Stimulated activated CD8-positive, alpha-beta memory T cell treated with anti-CD3 and anti-CD28 coated beads, Interleukin-4, amount 100 ng/mL, for 48 hours (primary cell): ENCODE measurements at regions not wholly inside any gene's neighbourhood (a gene's known extent, or its start where the extent isn't known, plus 50 kb on each side); places are given as distances from the start of the nearest gene placed in this dataset.
"Not testable (repeated sequence)": the region's sequence is repeated elsewhere in the genome, so short reads cannot be mapped to it uniquely, and the experiment has no call there.

ENCODE experiments used
- DNase-seq: peaks from one replicate; pipeline ENCODE4 v3.0.0-alpha.2; 2020

DNA sequence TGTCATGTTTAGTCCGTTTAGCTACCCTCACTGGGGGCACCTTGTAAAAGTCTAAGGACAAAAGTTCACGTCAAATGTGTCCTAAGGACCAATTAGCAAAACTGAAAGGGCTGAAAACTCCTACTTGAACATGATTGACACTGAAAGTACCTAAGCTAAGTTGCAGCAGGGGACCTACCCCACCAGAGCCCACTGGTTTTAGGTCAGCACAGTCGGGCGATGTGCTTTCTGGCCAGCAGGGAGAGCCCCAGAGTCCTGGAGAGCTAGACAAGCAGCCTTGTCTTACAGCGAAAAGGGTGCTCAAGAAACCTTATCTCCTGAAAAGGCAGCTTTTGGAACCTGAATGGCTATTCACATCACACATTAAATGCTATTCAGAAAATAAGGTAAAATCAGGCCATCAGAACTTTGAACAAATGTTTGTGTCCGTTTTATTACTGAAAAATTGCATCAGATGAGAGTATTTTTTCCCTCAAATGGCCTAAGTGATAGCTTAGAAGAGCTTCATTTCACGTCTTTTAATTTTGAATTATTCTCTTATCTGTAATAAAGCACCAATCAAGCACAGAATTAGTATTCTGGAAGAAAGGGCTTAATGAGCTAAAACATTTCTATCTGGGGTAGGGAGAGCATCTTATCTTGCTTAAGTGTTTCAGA lies 52.2 kb upstream of the MKI67 start:
- peak; percentile 66 for DNase-seq

DNA sequence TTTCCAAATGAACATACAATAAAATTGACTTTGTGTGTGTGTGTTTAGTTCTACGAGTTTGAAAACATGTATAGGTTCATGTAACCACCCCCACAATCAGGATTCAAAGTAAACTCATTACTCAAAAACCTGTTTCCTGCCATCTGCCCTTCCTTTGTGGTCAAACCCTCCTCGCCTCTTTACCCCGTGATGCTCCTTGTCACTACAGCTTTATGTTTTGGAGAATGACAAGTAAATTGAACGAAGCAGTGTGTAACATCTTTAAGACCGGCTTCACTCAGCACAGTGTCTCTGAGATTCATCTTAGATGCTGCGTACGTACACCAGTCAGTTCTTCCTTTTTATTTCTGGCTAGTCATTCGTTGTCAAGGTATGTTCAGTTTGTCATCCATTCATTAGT lies 54.6 kb upstream of the MKI67 start:
- DNase-seq, result peak; percentile 38

- DNase-seq, result no peak
Measured at GRCh38 chr10:128185627-128186026, 59.4 kb upstream of the MKI67 start.

DNA sequence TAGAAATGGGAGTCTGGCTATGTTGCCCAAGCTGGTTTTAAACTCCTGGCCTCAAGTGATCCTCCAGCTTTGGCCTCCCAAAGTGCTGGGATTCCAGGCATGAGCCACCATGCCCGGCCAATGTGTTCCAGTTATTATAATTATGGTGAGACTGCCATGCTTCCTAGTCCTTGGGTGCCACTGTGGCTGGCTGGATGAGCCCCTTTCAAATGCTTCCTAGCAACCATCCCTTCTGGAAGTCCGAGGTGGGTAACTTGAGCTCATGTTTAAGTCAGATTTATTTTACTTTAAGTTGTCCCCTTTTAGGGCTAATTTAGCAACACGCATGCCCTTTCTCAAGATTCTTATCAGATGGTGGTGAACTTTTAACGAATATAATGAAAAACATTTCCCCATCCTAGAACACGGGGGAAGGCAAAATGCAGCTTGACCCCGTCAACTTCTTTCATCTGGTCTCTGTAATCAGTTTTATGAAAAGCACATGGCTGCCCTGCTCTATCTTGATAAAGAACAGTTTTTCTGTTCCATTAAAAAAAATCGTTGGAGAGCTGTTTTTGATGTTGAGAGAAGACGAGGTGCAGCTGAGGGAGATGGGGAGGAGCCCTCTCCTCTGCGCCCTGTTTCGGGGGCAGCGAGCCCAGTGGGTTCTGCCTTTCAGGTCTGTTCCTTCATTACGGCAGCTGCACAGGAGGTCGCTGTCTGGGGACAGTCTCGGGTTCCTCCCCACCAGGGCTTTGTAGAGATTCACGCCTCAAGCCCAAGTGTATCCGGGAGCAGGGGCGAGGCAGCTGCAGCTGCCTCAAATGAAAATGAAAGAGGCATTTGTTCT lies 61.0 kb upstream of the MKI67 start:
- peak; percentile 46 for DNase-seq

- no peak for DNase-seq
Measured at GRCh38 chr10:128187788-128188185, 61.6 kb upstream of the MKI67 start.

GRCh38 chr10:128189176-128189575 lies 63.0 kb upstream of the MKI67 start:
- DNase-seq, result no peak

- DNase-seq, result no peak
Measured at GRCh38 chr10:128191847-128192246, 65.6 kb upstream of the MKI67 start.

- not testable (repeated sequence) for DNase-seq
Measured at GRCh38 chr10:128201826-128202225, 75.6 kb upstream of the MKI67 start.

DNA sequence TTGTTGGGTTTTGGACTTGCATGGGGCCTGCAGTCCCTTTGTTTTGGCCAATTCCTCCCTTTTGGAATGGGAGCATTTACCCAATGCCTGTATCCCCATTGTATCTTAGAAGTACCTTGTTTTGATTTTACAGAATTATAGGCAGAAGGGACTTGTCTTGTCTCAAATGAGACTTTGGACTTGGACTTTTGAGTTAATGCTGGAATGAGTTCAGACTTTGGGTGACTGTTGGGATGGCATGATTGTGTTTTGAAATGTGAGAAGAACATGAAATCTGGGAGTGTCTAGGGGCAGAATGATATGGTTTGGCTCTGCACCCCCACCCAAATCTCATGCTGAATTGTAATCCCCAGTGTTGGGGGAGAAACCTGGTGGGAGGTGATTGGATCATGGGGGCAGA lies 76.8 kb upstream of the MKI67 start:
- no peak for DNase-seq

DNA sequence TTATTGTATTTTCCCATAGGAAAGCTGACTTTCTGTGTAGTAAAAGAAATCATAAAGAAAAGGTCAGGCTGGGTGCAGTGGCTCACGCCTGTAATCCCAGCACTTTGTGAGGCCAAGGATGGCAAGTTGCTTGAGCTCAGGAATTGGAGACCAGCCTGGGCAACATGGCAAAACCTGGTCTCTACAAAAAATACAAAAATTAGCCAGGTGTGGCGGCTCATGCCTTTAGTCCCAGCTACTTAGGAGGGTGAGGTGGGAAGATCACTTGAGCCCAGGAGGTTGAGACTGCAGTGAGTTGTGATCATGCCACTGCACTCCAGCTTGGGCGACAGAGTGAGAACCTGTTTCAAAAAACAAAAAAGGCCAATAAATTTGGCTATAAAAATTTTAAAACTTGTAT lies 79.4 kb upstream of the MKI67 start:
- not testable (repeated sequence) for DNase-seq

DNA sequence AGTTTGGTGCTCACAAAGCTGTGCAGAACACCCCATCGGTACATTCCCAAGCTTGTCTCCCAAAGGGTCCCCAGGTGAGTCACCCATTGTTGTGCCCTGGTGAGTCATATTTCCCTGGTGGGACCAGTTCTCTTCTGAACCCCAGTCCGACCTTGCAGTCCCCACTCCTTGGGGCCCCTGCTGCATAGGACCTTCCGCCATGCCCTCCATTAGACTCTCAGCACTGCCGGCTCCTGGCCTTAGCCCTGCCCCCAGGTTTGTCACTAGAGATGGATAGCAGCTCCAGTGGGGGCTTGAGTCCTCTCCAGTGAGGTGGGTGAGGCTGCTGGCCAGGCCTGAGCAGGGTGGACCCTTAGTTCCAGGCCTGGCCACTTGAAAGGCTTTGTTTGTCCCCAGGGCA lies 80.5 kb upstream of the MKI67 start:
- DNase-seq, result no peak

DNA sequence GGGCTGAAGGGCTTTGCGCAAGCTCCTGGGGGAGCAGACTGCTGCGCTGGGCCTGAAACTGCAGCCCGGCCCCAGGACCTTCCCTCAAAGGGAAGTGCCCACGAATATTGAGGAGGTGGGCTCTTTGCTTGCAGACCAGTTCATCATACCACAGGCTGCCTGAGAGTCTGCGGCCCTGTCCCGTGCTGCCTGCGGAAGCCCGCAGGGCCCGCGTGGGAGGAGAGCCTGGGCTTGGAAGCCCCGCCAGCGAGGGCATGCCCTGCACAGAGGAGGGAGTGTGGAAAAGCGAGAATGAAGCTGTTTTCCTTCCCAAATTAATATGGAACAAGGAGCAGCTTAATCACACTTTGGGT lies 83.6 kb upstream of the MKI67 start:
- DNase-seq, result no peak

DNA sequence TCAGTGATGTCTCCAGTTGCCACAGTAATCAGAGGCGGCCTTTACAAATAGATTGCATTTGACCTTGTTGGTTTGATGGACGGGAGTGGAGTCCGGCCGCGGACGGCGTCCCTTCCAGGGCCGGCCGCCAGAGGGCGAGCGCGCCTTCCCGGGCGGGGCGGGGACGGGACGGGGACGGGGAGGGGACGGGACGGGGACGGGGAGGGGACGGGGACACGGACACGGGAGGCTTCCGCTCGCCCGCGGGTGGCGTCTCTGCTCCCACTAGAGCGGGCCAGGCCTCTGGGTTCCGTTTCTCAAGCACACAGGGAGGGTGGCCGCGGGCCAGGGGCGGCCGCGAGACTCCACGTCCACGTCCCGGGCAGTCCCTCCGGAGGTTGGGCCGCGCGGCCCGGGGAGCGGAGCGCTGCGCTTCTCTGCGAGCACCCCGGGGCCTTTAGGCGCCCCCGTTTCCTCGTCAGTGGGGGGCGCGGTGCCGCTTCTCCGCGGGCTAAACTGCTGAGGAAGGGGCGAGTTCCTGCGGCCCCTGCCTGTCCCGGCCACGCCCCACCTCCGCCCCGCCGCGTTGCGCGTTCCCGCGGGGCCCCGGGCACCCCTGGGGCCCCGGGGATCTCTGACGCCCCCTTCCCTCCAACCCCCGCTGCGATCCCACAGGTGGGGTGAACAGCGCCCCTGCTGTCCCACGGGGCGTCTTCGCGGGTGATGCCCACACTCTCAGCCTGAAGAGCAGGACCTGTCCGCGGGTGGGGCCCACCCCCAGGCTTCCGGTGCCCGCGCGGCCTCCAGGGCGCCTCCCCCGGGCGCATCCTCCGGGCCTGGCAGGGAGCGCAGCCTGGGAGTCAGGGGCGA lies 84.2 kb upstream of the MKI67 start:
- DNase-seq, result peak; percentile 86

DNA sequence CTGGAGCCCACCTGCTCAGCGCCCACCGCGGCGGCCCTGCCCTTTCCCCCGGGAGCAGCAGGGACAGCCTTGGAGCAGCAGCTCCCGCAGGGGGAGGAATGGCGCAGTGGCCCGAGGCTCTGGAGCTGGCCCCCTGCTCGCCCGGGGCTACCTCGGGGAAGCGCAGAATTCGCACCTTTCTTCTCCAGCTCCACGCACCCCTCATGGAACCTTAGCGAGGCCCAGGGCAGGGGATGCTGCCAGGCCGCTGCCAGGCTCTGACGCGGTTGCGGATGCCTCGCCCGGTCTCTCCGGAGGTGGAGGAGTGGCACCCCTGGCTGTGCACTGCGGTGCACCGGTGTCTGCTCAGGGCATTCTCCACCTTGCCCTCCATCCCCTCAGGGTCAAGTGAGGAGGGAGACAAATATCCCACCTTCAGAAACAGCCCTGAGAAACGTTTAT lies 84.9 kb upstream of the MKI67 start:
- DNase-seq, result no peak

- DNase-seq, result peak; percentile 89
Measured at GRCh38 chr10:128211953-128212727, 85.9 kb upstream of the MKI67 start.

GRCh38 chr10:128213156-128213555 lies 86.9 kb upstream of the MKI67 start:
- no peak for DNase-seq

GRCh38 chr10:128215733-128216132 lies 89.5 kb upstream of the MKI67 start:
- DNase-seq, result no peak

DNA sequence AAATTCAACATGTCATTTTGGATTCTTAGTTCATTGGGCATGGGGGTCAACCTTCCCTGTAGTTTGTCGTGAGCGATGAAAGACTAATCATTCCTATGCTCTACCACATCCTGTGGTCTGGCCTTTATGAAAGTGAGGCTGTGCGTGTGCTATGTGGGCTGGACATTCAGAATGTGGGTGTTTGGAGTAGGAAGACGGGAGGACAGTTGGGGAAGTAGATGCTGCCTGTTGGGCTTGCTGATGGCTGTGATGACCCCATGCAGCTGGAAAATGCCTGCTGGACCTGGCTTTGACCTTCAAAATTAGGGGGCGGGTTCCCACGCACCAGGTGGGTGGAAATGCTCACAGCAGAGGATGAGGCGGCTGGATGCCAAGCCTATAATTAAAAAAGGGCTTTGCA lies 90.9 kb upstream of the MKI67 start:
- DNase-seq, result no peak

GRCh38 chr10:128218161-128218560 lies 91.9 kb upstream of the MKI67 start:
- no peak for DNase-seq

DNA sequence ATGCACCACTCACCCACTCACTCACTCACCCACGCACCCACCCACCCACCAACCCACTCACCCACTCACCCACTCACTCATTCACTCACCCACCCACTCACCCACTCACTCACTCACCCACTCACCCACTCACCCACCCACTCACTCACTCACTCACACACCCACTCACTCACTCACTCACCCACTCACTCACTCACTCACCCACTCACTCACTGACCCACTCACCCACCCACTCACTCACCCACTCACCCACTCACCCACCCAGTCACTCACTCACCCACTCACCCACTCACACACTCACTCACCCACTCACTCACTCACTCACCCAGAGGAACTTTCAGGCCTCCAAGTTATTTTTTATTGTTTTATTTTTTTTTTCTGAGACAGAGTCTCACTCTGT lies 93.1 kb upstream of the MKI67 start:
- no peak for DNase-seq

DNA sequence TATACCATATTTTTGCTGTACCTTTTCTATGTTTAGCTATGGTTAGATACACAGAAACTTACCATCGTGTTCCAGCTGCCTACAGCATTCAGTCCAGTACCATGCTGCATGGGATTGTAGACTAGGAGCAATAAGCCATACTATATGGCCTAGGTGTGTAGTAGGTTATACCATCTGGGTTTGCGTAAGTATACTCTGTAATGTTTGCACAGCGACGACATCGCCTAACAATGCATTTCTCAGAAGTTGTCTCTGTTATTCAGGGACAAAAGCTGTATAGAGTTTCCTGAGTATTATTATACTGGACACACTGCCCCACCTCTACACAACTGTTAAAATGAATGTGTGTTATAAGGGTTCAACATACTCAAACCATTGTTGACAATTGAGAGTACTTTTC lies 93.8 kb upstream of the MKI67 start:
- no peak for DNase-seq

DNA sequence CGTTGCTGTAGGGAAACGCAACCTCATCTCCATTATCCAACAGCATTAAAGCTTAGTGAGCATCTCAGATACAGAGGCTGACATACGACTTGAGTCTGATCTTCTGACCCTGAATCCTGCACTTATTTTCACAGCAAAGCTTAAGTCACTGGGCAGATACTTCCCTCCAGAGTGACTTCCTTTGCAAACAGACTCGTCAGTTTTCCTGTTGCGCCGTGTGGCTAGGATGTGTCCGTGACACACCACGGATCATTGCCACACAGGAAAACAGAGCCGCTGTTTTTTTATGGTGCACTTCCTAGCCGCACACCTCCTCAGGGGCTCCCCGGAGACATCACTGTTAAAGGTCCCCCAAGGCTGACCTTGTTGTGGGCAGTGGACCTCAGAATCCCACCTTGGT lies 94.9 kb upstream of the MKI67 start:
- no peak for DNase-seq

- DNase-seq, result no peak
Measured at GRCh38 chr10:128221807-128222206, 95.6 kb upstream of the MKI67 start.
